HFF-Myc (cell line): ENCODE measurements at regions not wholly inside any gene's neighbourhood (a gene's known extent, or its start where the extent isn't known, plus 50 kb on each side); places are given as distances from the start of the nearest gene placed in this dataset.

Experiments used
- DNase-seq: peaks from one replicate; pipeline ENCODE4 v3.0.0-alpha.2; 2011; ENCODE audit warnings: low read depth; ENCODE audit errors: extremely low read depth
- H3K4me3 ChIP-seq: replicated peaks from 2 replicates; pipeline ENCODE4 v1.5.1; 2011; ENCODE audit warnings: low read depth, mild to moderate bottlenecking, control low read depth, low read length
- CTCF ChIP-seq: IDR thresholded peaks from 2 replicates; pipeline ENCODE4 v1.5.1; 2012; ENCODE audit warnings: mild to moderate bottlenecking, low read depth, low read length, control low read depth; ENCODE audit errors: missing control alignments

- no peak for DNase-seq
These were observed 472.5 kb upstream of the RPS6KA3 start for GRCh38 chrX:20739038-20739745.

GRCh38 chrX:20729416-20729815, 462.7 kb upstream of the RPS6KA3 start:
- TF ChIP-seq CTCF: no peak
- DNase-seq: no peak
- no peak overlapping the region for H3K4me3 ChIP-seq

More at GRCh38 chrX:20739038-20739745, 472.5 kb upstream of the RPS6KA3 start:
- TF ChIP-seq CTCF: no peak
- H3K4me3 ChIP-seq: no peak overlapping the region

- DNase-seq: no peak
- no peak for TF ChIP-seq CTCF
- H3K4me3 ChIP-seq: no peak overlapping the region
These were observed 460.7 kb upstream of the RPS6KA3 start for GRCh38 chrX:20727447-20727846.

GRCh38 chrX:20720954-20721626, 454.4 kb upstream of the RPS6KA3 start:
- no peak for TF ChIP-seq CTCF
- no peak overlapping the region for H3K4me3 ChIP-seq
- DNase-seq: no peak

- no peak for TF ChIP-seq CTCF
- DNase-seq: no peak
- no peak overlapping the region for H3K4me3 ChIP-seq
These were observed 452.1 kb upstream of the RPS6KA3 start for GRCh38 chrX:20718592-20719380.

GRCh38 chrX:20715176-20715575, 448.5 kb upstream of the RPS6KA3 start:
- no peak for TF ChIP-seq CTCF
- no peak overlapping the region for H3K4me3 ChIP-seq

More at GRCh38 chrX:20715176-20715575, 448.5 kb upstream of the RPS6KA3 start:
- no peak for DNase-seq
